ENCODE measurements at regions not wholly inside any gene's neighbourhood (a gene's known extent, or its start where the extent isn't known, plus 50 kb on each side); places are given as distances from the start of the nearest gene placed in this dataset. TPM values are rescaled to one million over a fixed set of nuclear protein-coding genes. Genes with fewer than 3 reads are reported as not detected.
"Not testable (repeated sequence)": the region's sequence is repeated elsewhere in the genome, so short reads cannot be mapped to it uniquely, and the experiment has no call there.

GRCh38 chr12:79993106-79993862, 58.4 kb upstream of the PPP1R12A start:
- Histone ChIP-seq H3K4me3 (ENCODE audit: low read depth, low read length) (no peak overlapping the region), H3K36me3 (ENCODE audit: control insufficient read depth, insufficient read depth, low read length) (no peaks in the 10 kb centered on the region), H3K27me3 (ENCODE audit: control insufficient read depth, insufficient read depth, low read length) (no peaks in the 10 kb centered on the region)
- CTCF ChIA-PET = no interaction called here
- TF ChIP-seq, protein P1, sequence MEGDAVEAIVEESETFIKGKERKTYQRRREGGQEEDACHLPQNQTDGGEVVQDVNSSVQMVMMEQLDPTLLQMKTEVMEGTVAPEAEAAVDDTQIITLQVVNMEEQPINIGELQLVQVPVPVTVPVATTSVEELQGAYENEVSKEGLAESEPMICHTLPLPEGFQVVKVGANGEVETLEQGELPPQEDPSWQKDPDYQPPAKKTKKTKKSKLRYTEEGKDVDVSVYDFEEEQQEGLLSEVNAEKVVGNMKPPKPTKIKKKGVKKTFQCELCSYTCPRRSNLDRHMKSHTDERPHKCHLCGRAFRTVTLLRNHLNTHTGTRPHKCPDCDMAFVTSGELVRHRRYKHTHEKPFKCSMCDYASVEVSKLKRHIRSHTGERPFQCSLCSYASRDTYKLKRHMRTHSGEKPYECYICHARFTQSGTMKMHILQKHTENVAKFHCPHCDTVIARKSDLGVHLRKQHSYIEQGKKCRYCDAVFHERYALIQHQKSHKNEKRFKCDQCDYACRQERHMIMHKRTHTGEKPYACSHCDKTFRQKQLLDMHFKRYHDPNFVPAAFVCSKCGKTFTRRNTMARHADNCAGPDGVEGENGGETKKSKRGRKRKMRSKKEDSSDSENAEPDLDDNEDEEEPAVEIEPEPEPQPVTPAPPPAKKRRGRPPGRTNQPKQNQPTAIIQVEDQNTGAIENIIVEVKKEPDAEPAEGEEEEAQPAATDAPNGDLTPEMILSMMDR (IDR thresholded peaks at IDR 0.05; ENCODE audit: insufficient read depth, low read depth, low read length) = no peak
- DNase-seq (ENCODE audit: low read depth) = no peak
- POLR2A ChIA-PET = no interaction called here

DNA sequence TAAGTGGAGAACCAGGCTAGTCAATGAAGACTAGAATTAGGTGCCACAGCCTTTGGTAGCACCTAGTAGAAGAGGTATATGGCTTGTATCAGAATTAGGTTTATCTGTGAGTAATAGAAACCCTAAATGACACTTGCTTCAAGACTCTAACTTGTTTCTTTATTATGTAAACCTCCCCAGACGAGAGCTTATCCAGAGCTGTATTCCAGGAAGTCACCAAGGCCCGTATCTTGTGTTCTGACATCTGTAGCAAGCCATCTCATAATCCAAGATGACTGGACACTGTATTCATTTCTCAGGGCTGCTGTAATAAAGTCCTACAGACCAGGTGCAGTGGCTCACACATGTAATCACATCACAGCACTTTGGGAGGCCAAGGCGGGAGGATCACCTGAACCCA, 56.7 kb upstream of the PPP1R12A start:
- no peak for DNase-seq (ENCODE audit: low read depth)
- CTCF ChIA-PET = no interaction called here
- Histone ChIP-seq H3K36me3 (ENCODE audit: control insufficient read depth, insufficient read depth, low read length) (no peaks in the 10 kb centered on the region), H3K27me3 (ENCODE audit: control insufficient read depth, insufficient read depth, low read length) (no peaks in the 10 kb centered on the region), H3K4me3 (ENCODE audit: low read depth, low read length) (no peak overlapping the region)
- POLR2A ChIA-PET = no interaction called here
- TF ChIP-seq, protein P1 (IDR thresholded peaks at IDR 0.05; ENCODE audit: insufficient read depth, low read depth, low read length) = no peak

DNA sequence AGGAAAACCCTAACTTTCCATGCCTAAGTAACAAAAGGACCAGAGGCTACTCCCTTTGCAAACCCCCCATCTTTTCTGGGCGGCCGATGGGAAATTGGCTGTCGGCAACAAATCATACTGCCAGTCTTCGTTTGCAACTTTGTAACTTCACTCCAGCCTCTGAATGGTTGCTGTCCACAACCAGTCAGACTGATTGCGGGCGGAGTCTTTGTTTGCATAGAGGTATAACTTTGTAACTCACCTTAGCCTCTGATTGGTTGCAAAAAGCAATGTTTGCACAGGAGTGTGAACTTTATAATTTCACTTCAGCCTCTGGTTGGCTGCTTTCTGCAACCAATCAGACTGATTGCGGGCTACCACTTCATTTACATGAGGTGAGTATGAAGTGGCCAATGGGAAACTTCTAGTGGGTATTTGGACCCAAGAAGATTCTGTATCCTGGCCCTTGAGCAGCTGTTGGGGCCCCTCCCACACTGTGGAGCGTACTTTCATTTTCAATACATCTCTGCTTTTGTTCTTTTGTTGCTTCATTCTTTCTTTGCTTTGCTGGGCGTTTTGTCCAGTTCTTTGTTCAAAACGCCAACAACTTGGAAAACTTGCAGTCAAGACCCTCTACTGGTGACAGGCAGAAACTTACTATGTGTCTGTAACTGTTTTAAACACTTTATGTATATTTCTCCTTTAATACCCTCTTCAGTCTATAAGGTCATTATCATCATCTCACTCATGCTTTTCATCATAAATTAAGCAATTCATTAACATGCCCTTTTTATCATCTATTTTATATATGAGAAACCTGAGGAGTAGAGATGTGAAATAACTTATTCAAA, 55.8 kb upstream of the PPP1R12A start:
- DNase-seq (ENCODE audit: low read depth); H3K36me3 ChIP-seq (ENCODE audit: control insufficient read depth, insufficient read depth, low read length); H3K27me3 ChIP-seq (ENCODE audit: control insufficient read depth, insufficient read depth, low read length); POLR2A ChIA-PET; H3K4me3 ChIP-seq (ENCODE audit: low read depth, low read length): not testable (repeated sequence)
- CTCF ChIA-PET = interaction anchor here (1.0 kb wide), 1 partner anchor 55 kb away, joined by 3 read pairs; no protein-coding TSS in a partner anchor

DNA sequence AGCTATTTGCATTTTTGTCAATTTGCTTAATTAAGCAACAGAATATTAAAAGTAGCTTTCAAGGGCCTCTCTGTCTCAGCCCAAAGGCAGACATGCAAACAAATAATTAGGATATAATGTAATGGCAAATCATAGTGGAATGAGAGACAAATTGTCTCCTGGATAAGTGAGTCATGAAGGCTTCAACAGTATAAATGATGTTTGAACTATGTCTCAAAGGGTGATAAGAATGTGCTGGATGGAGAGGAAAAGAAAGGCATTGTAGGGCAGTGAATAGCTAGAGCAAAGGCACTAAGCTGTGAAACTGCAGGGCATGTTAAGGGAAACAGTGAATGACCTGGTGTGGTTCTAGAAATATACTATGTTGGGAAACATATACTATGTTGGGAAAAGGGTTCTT, 53.5 kb upstream of the PPP1R12A start:
- peak; percentile 10 for DNase-seq (ENCODE audit: low read depth)
- CTCF ChIA-PET = no interaction called here

GRCh38 chr12:79987731-79988130, 52.8 kb upstream of the PPP1R12A start:
- POLR2A ChIA-PET = no interaction called here
- H3K36me3 ChIP-seq (ENCODE audit: control insufficient read depth, insufficient read depth, low read length) = no peaks in the 10 kb centered on the region
- TF ChIP-seq, protein P1 (IDR thresholded peaks at IDR 0.05; ENCODE audit: insufficient read depth, low read depth, low read length) = no peak
- no peaks in the 10 kb centered on the region for H3K27me3 ChIP-seq (ENCODE audit: control insufficient read depth, insufficient read depth, low read length)
- no peak overlapping the region for H3K4me3 ChIP-seq (ENCODE audit: low read depth, low read length)
- CTCF ChIA-PET = interaction anchor here (0.7 kb wide), 1 partner anchor 23 kb away, joined by 4 read pairs; no protein-coding TSS in a partner anchor
- no peak for DNase-seq (ENCODE audit: low read depth)

More for the DNA sequence above, 53.5 kb upstream of the PPP1R12A start:
- POLR2A ChIA-PET = no interaction called here
- TF ChIP-seq, protein P1 (IDR thresholded peaks at IDR 0.05; ENCODE audit: insufficient read depth, low read depth, low read length) = no peak
- Histone ChIP-seq H3K4me3 (ENCODE audit: low read depth, low read length) (no peak overlapping the region), H3K27me3 (ENCODE audit: control insufficient read depth, insufficient read depth, low read length) (no peaks in the 10 kb centered on the region), H3K36me3 (ENCODE audit: control insufficient read depth, insufficient read depth, low read length) (no peaks in the 10 kb centered on the region)

Small RNAs in the stretch of these regions (small RNA-seq; reads per million reads assigned to genes)
- not detected for gene SNRPGP20 (ENCODE audit: insufficient read length, low read depth, low replicate concordance)
